ENCODE measurements at regions not wholly inside any gene's neighbourhood (a gene's known extent, or its start where the extent isn't known, plus 50 kb on each side); places are given as distances from the start of the nearest gene placed in this dataset.
"Not testable (repeated sequence)": the region's sequence is repeated elsewhere in the genome, so short reads cannot be mapped to it uniquely, and the experiment has no call there.

- TSS peak; percentile 4 for BruUV-seq (replicated peaks)
- intact Hi-C loops (cut with micrococcal nuclease); H3K9ac ChIP-seq (replicated peaks; ENCODE audit: extremely low read depth, insufficient read depth, low read length); H3K4me1 ChIP-seq (ENCODE audit: control insufficient read depth, extremely low read depth, insufficient read depth, low read length); H2AFZ ChIP-seq (ENCODE audit: low read depth, low read length); H3K27me3 ChIP-seq (ENCODE audit: control insufficient read depth in 2 of 2, insufficient read depth in 2 of 2, low read length in 2 of 2); H4K20me1 ChIP-seq (replicated peaks; ENCODE audit: control insufficient read depth, extremely low read depth, insufficient read depth, low read length); H3K27ac ChIP-seq (ENCODE audit: insufficient read depth, low read depth, low read length); POLR2A ChIA-PET; dilution Hi-C loops (cut with MboI; ENCODE audit: extremely low pct_ligation_motif_present, low sequenced_read_pairs); CTCF ChIA-PET; H3K4me3 ChIP-seq (replicated peaks in 1 of 3; ENCODE audit: insufficient read depth in 1 of 3, low read depth in 1 of 3, low read length in 3 of 3); H3K9me3 ChIP-seq (replicated peaks; ENCODE audit: control insufficient read depth, insufficient read depth, low read length); H3K9me1 ChIP-seq (replicated peaks; ENCODE audit: control insufficient read depth, extremely low read depth, insufficient read depth, low read length); H3K4me2 ChIP-seq (ENCODE audit: insufficient read depth, low read length); H3K36me3 ChIP-seq (ENCODE audit: control insufficient read depth in 2 of 2, extremely low read depth in 1 of 2, insufficient read depth in 2 of 2, low read length in 2 of 2): not testable (repeated sequence)
- peak in 1 of 2 donors; percentile 2 for TF ChIP-seq CTCF (IDR thresholded peaks at IDR 0.05; ENCODE audit: extremely low read depth in 1 of 2, insufficient read depth in 1 of 2, low read depth in 1 of 2, low read length in 2 of 2)
- peaks cover 53% of the 10 kb centered on the region for H3K79me2 ChIP-seq (ENCODE audit: control insufficient read depth, insufficient read depth, low read length)
- DNase-seq (ENCODE audit: low read depth, low spot score): peak; percentile 84
- FAIRE-seq: peak; percentile 75
Observed at GRCh38 chr2:87496036-87497006, 251.6 kb upstream of the PLGLB2 start.

- H3K4me1 ChIP-seq (ENCODE audit: control insufficient read depth, extremely low read depth, insufficient read depth, low read length); H3K9ac ChIP-seq (replicated peaks; ENCODE audit: extremely low read depth, insufficient read depth, low read length); H3K9me1 ChIP-seq (replicated peaks; ENCODE audit: control insufficient read depth, extremely low read depth, insufficient read depth, low read length); H3K27me3 ChIP-seq (ENCODE audit: control insufficient read depth in 2 of 2, insufficient read depth in 2 of 2, low read length in 2 of 2); dilution Hi-C loops (cut with MboI; ENCODE audit: extremely low pct_ligation_motif_present, low sequenced_read_pairs); intact Hi-C loops (cut with micrococcal nuclease); DNase-seq (ENCODE audit: low read depth, low spot score); H3K36me3 ChIP-seq (ENCODE audit: control insufficient read depth in 2 of 2, extremely low read depth in 1 of 2, insufficient read depth in 2 of 2, low read length in 2 of 2); FAIRE-seq; H3K9me3 ChIP-seq (replicated peaks; ENCODE audit: control insufficient read depth, insufficient read depth, low read length); H3K4me2 ChIP-seq (ENCODE audit: insufficient read depth, low read length); H3K27ac ChIP-seq (ENCODE audit: insufficient read depth, low read depth, low read length); BruUV-seq (replicated peaks); H4K20me1 ChIP-seq (replicated peaks; ENCODE audit: control insufficient read depth, extremely low read depth, insufficient read depth, low read length); CTCF ChIA-PET; H2AFZ ChIP-seq (ENCODE audit: low read depth, low read length); H3K4me3 ChIP-seq (replicated peaks in 1 of 3; ENCODE audit: insufficient read depth in 1 of 3, low read depth in 1 of 3, low read length in 3 of 3); POLR2A ChIA-PET: not testable (repeated sequence)
- peaks cover 48% of the 10 kb centered on the region for H3K79me2 ChIP-seq (ENCODE audit: control insufficient read depth, insufficient read depth, low read length)
Observed at GRCh38 chr2:87497135-87497534, 250.8 kb upstream of the PLGLB2 start.

GRCh38 chr2:87497700-87498099 is 250.2 kb upstream of the PLGLB2 start:
- H3K4me1 ChIP-seq (ENCODE audit: control insufficient read depth, extremely low read depth, insufficient read depth, low read length); H3K27me3 ChIP-seq (ENCODE audit: control insufficient read depth in 2 of 2, insufficient read depth in 2 of 2, low read length in 2 of 2); H3K36me3 ChIP-seq (ENCODE audit: control insufficient read depth in 2 of 2, extremely low read depth in 1 of 2, insufficient read depth in 2 of 2, low read length in 2 of 2); H3K4me3 ChIP-seq (replicated peaks in 1 of 3; ENCODE audit: insufficient read depth in 1 of 3, low read depth in 1 of 3, low read length in 3 of 3); intact Hi-C loops (cut with micrococcal nuclease); H3K9me3 ChIP-seq (replicated peaks; ENCODE audit: control insufficient read depth, insufficient read depth, low read length); H3K9ac ChIP-seq (replicated peaks; ENCODE audit: extremely low read depth, insufficient read depth, low read length); H3K27ac ChIP-seq (ENCODE audit: insufficient read depth, low read depth, low read length); FAIRE-seq; dilution Hi-C loops (cut with MboI; ENCODE audit: extremely low pct_ligation_motif_present, low sequenced_read_pairs); H3K4me2 ChIP-seq (ENCODE audit: insufficient read depth, low read length); CTCF ChIA-PET; H4K20me1 ChIP-seq (replicated peaks; ENCODE audit: control insufficient read depth, extremely low read depth, insufficient read depth, low read length); DNase-seq (ENCODE audit: low read depth, low spot score); H2AFZ ChIP-seq (ENCODE audit: low read depth, low read length); POLR2A ChIA-PET; H3K9me1 ChIP-seq (replicated peaks; ENCODE audit: control insufficient read depth, extremely low read depth, insufficient read depth, low read length); BruUV-seq (replicated peaks): not testable (repeated sequence)
- peaks cover 45% of the 10 kb centered on the region for H3K79me2 ChIP-seq (ENCODE audit: control insufficient read depth, insufficient read depth, low read length)
